WERI-Rb-1 (cell line): ENCODE measurements at regions not wholly inside any gene's neighbourhood (a gene's known extent, or its start where the extent isn't known, plus 50 kb on each side); places are given as distances from the start of the nearest gene placed in this dataset.

Experiments used
- DNase-seq: peaks from one replicate; pipeline ENCODE4 v3.0.0-alpha.2; 2020
- H3K27ac ChIP-seq: fragments of 250-450 bp; sonication (Bioruptor Pico); 2 replicates; pipeline ENCODE4 v1.5.1; 2020; ENCODE audit warnings: mild to moderate bottlenecking, moderate library complexity
- H3K27me3 ChIP-seq: fragments of 250-450 bp; sonication (Bioruptor Pico); 2 replicates; pipeline ENCODE4 v1.5.1; 2021; ENCODE audit warnings: mild to moderate bottlenecking, low read depth, moderate library complexity; ENCODE audit not compliant: insufficient read depth, severe bottlenecking
- H3K36me3 ChIP-seq: fragments of 250-450 bp; sonication (Bioruptor Pico); 2 replicates; pipeline ENCODE4 v1.5.1; 2020; ENCODE audit warnings: mild to moderate bottlenecking, moderate library complexity
- H3K4me3 ChIP-seq: 2 replicates; pipeline ENCODE4 v1.5.1; 2011; ENCODE audit warnings: low read depth, mild to moderate bottlenecking, control low read depth, low read length
- H3K9me3 ChIP-seq: fragments of 250-450 bp; sonication (Bioruptor Pico); 2 replicates; pipeline ENCODE4 v1.5.1; 2021; ENCODE audit warnings: mild to moderate bottlenecking, moderate library complexity; ENCODE audit not compliant: severe bottlenecking
- CTCF ChIP-seq: IDR thresholded peaks from 2 replicates; pipeline ENCODE4 v1.5.1; 2011; ENCODE audit warnings: low read depth, mild to moderate bottlenecking, control low read depth, inconsistent platforms, low read length

- Histone ChIP-seq H3K27me3 (peaks cover 3% of the 10 kb centered on the region), H3K27ac (no peak overlapping the region), H3K9me3 (no peaks in the 10 kb centered on the region), H3K4me3 (no peak overlapping the region), H3K36me3 (no peaks in the 10 kb centered on the region)
- no peak for TF ChIP-seq CTCF
- DNase-seq: no peak
These were observed 481.9 kb upstream of the NOVA1 start for GRCh38 chr14:27079716-27080115.

- no peak for TF ChIP-seq CTCF
- Histone ChIP-seq H3K4me3 (no peak overlapping the region), H3K36me3 (no peaks in the 10 kb centered on the region), H3K27ac (no peak overlapping the region), H3K9me3 (no peaks in the 10 kb centered on the region), H3K27me3 (no peaks in the 10 kb centered on the region)
- no peak for DNase-seq
These were observed 487.7 kb upstream of the NOVA1 start for GRCh38 chr14:27085500-27085899.

- DNase-seq: no peak
- Histone ChIP-seq H3K27me3 (no peaks in the 10 kb centered on the region), H3K9me3 (no peaks in the 10 kb centered on the region), H3K27ac (no peak overlapping the region), H3K4me3 (no peak overlapping the region), H3K36me3 (no peaks in the 10 kb centered on the region)
- no peak for TF ChIP-seq CTCF
These were observed 492.9 kb upstream of the NOVA1 start for GRCh38 chr14:27090716-27091115.

DNA sequence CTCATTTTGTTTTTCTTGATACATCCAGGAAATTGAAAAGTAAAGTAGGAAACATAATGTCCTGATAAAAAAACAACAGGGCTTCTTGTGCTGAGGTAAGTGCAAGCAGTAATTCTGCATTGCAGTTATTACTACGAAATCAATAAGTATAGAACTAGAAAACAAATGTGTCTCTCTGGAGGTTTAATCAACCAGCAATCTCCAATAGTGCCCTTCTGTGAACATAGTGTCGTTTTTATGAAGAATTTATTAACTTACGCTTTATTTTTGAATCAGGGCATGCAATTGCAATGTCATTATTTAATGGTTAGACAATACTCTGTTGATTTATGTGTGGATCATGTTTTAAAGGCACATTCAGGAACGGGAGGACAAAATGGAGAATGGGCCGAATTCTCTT lies 494.1 kb upstream of the NOVA1 start:
- no peak overlapping the region for H3K4me3 ChIP-seq
- H3K27me3 ChIP-seq: no peaks in the 10 kb centered on the region
- H3K27ac ChIP-seq: no peak overlapping the region
- H3K9me3 ChIP-seq: no peaks in the 10 kb centered on the region
- no peaks in the 10 kb centered on the region for H3K36me3 ChIP-seq
- DNase-seq: no peak
- no peak for TF ChIP-seq CTCF

DNA sequence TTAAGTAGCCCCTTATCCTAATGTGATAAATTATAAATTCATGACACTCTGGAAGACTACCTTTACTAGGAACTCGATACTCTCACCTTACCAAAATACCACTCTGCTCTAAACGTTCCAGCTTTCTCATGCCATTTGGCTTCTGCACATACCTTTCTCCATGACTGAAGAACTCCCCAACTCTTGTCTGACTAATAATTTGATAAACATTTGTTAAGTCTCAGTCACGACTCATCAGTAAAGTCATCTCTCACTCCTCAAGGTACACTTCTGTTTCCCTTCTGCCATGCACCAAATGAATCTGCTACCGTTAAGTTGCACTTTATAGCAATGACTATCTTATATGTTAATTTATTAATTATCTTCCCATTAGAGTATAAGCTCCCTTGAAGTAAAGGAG lies 498.3 kb upstream of the NOVA1 start:
- Histone ChIP-seq H3K4me3 (no peak overlapping the region), H3K27ac (no peak overlapping the region), H3K9me3 (no peaks in the 10 kb centered on the region), H3K36me3 (no peaks in the 10 kb centered on the region), H3K27me3 (no peaks in the 10 kb centered on the region)
- DNase-seq: no peak
- TF ChIP-seq CTCF: no peak

GRCh38 chr14:27098451-27098850 lies 500.6 kb upstream of the NOVA1 start:
- Histone ChIP-seq H3K27me3 (no peaks in the 10 kb centered on the region), H3K36me3 (no peaks in the 10 kb centered on the region), H3K4me3 (no peak overlapping the region), H3K27ac (no peak overlapping the region), H3K9me3 (no peaks in the 10 kb centered on the region)
- no peak for TF ChIP-seq CTCF
- DNase-seq: no peak
